GM23338 (cell line): ENCODE measurements at regions not wholly inside any gene's neighbourhood (a gene's known extent, or its start where the extent isn't known, plus 50 kb on each side); places are given as distances from the start of the nearest gene placed in this dataset.

Experiments
- ATAC-seq: fragments of 200-7000 bp; cut with Tn5 transposase; 3 replicates; pipeline ENCODE4 v1.9.1; 2020
- DNase-seq: peaks from one replicate; pipeline ENCODE4 v3.0.0-alpha.2; 2015; ENCODE audit warnings: low spot score
- H2AFZ ChIP-seq: fragments of 200-600 bp; sonication (generic); 2 replicates; pipeline ENCODE4 v1.8.0; 2016; ENCODE audit warnings: antibody characterized with exemption, mild to moderate bottlenecking, moderate library complexity
- H3F3A ChIP-seq: fragments of 200-600 bp; sonication (generic); replicated peaks from 2 replicates; pipeline ENCODE4 v1.8.0; 2017; ENCODE audit warnings: antibody characterized with exemption, mixed run types, low read depth
- H3K27ac ChIP-seq: fragments of 200-600 bp; sonication (generic); 2 replicates; pipeline ENCODE4 v1.6.1; 2016; ENCODE audit warnings: low read depth
- H3K27me3 ChIP-seq: fragments of 200-600 bp; sonication (generic); 2 replicates; pipeline ENCODE4 v1.8.0; 2016; ENCODE audit warnings: mild to moderate bottlenecking, mixed run types, moderate library complexity; ENCODE audit not compliant: insufficient read depth
- H3K36me3 ChIP-seq: fragments of 200-600 bp; sonication (generic); 2 replicates; pipeline ENCODE4 v1.8.0; 2016; ENCODE audit warnings: mild to moderate bottlenecking; ENCODE audit not compliant: insufficient read depth
- H3K4me1 ChIP-seq: fragments of 200-600 bp; sonication (generic); 2 replicates; pipeline ENCODE4 v1.8.0; 2016; ENCODE audit warnings: mild to moderate bottlenecking, moderate library complexity; ENCODE audit not compliant: insufficient read depth
- H3K4me2 ChIP-seq: fragments of 200-600 bp; sonication (generic); 2 replicates; pipeline ENCODE4 v1.7.1; 2017; ENCODE audit warnings: mixed run types
- H3K4me3 ChIP-seq: fragments of 200-600 bp; sonication (generic); 2 replicates; pipeline ENCODE4 v1.6.1; 2016; ENCODE audit warnings: mixed run types
- H3K79me2 ChIP-seq: fragments of 200-600 bp; sonication (generic); replicated peaks from 2 replicates; pipeline ENCODE4 v1.8.0; 2017; ENCODE audit warnings: mild to moderate bottlenecking; ENCODE audit not compliant: insufficient read depth
- H3K9me2 ChIP-seq: fragments of 200-600 bp; sonication (generic); 2 replicates; pipeline ENCODE4 v1.8.0; 2017; ENCODE audit not compliant: insufficient read depth
- H4K20me1 ChIP-seq: fragments of 200-600 bp; sonication (generic); replicated peaks from 2 replicates; pipeline ENCODE4 v1.8.0; 2017; ENCODE audit warnings: mild to moderate bottlenecking; ENCODE audit not compliant: insufficient read depth
- H3K27ac Mint-ChIP-seq: 2 replicates; pipeline ENCODE4 v1.8.0; 2020; ENCODE audit warnings: inconsistent platforms, mild to moderate bottlenecking, moderate library complexity, mixed read lengths
- H3K27me3 Mint-ChIP-seq: 3 replicates; pipeline ENCODE4 v1.8.0; 2022; ENCODE audit warnings: low read depth, mild to moderate bottlenecking, moderate library complexity, mixed read lengths, inconsistent platforms; ENCODE audit not compliant: insufficient read depth, poor library complexity
- H3K36me3 Mint-ChIP-seq: 3 replicates; pipeline ENCODE4 v1.8.0; 2021; ENCODE audit warnings: low read depth, mild to moderate bottlenecking, inconsistent platforms, moderate library complexity, mixed read lengths
- H3K4me1 Mint-ChIP-seq: 3 replicates; pipeline ENCODE4 v1.8.0; 2020; ENCODE audit warnings: mild to moderate bottlenecking, inconsistent platforms, mixed read lengths
- H3K4me3 Mint-ChIP-seq: 3 replicates; pipeline ENCODE4 v1.8.0; 2021; ENCODE audit warnings: moderate library complexity, mild to moderate bottlenecking, inconsistent platforms, mixed read lengths
- H3K9me3 Mint-ChIP-seq: 3 replicates; pipeline ENCODE4 v1.8.0; 2020; ENCODE audit warnings: moderate library complexity, mild to moderate bottlenecking, inconsistent platforms, mixed read lengths
- CREB1 ChIP-seq: fragments of 250-450 bp; sonication (Bioruptor Pico); IDR thresholded peaks from 2 replicates; pipeline ENCODE4 v1.5.0; 2020; ENCODE audit warnings: low read depth, mild to moderate bottlenecking, moderate library complexity
- CTCF ChIP-seq, 2 experiments: fragments of 200-600 bp in 1 of 2; sonication (generic) in 1 of 2; conservative IDR thresholded peaks; 2 replicates each; pipeline versions ENCODE4 v1.5.1 to v1.6.1; 2016 to 2017; ENCODE audit warnings: antibody characterized with exemption in 2 of 2, low read depth in 2 of 2, mild to moderate bottlenecking in 2 of 2, moderate library complexity in 1 of 2
- ETS1 ChIP-seq: IDR thresholded peaks from 2 replicates; pipeline ENCODE4 v1.6.1; 2016; ENCODE audit warnings: antibody characterized with exemption
- EZH2 ChIP-seq: fragments of 200-600 bp; sonication (generic); IDR thresholded peaks from one replicate; pipeline ENCODE4 v1.8.0; 2017; ENCODE audit warnings: antibody characterized with exemption, mild to moderate bottlenecking, low read depth; ENCODE audit not compliant: unreplicated experiment
- EZH2phosphoT487 ChIP-seq: fragments of 200-600 bp; sonication (generic); IDR thresholded peaks from one replicate; pipeline ENCODE4 v1.8.1; 2018; ENCODE audit warnings: antibody characterized with exemption; ENCODE audit not compliant: unreplicated experiment
- JUNB ChIP-seq: IDR thresholded peaks from one replicate; pipeline ENCODE4 v1.6.1; 2016; ENCODE audit warnings: antibody characterized with exemption; ENCODE audit not compliant: unreplicated experiment
- NANOG ChIP-seq: IDR thresholded peaks from 2 replicates; pipeline ENCODE4 v1.6.1; 2016; ENCODE audit warnings: antibody characterized with exemption, borderline replicate concordance
- POLR2AphosphoS5 ChIP-seq: IDR thresholded peaks from 2 replicates; pipeline ENCODE4 v1.6.1; 2016; ENCODE audit warnings: antibody characterized with exemption, low read depth
- REST ChIP-seq: IDR thresholded peaks from one replicate; pipeline ENCODE4 v1.6.1; 2018; ENCODE audit warnings: antibody characterized with exemption; ENCODE audit not compliant: unreplicated experiment
- STAT1 ChIP-seq: IDR thresholded peaks from one replicate; pipeline ENCODE4 v1.6.1; 2016; ENCODE audit warnings: antibody characterized with exemption; ENCODE audit not compliant: unreplicated experiment
- ZNF114 ChIP-seq: fragments of 250-450 bp; sonication (Bioruptor Pico); IDR thresholded peaks from 2 replicates; pipeline ENCODE4 v1.5.0; 2020; ENCODE audit warnings: mild to moderate bottlenecking, moderate library complexity
- ZNF331 ChIP-seq: fragments of 250-450 bp; sonication (Bioruptor Pico); IDR thresholded peaks from 2 replicates; pipeline ENCODE4 v1.5.0; 2020; ENCODE audit warnings: low read depth, mild to moderate bottlenecking, moderate library complexity
- ZNF462 ChIP-seq: fragments of 250-450 bp; sonication (Bioruptor Pico); IDR thresholded peaks from 2 replicates; pipeline ENCODE4 v1.5.0; 2020; ENCODE audit warnings: mild to moderate bottlenecking, moderate library complexity

- peaks cover 9% of the 10 kb centered on the region for H3K9me2 ChIP-seq
- Mint-ChIP-seq H3K4me3 (no peak overlapping the region), H3K27ac (no peak overlapping the region), H3K36me3 (peaks cover 4% of the 10 kb centered on the region; the same call in 1 of the 3 replicates), H3K27me3 (peaks cover 11% of the 10 kb centered on the region), H3K4me1 (peaks cover 15% of the 10 kb centered on the region), H3K9me3 (peaks cover 6% of the 10 kb centered on the region; the same call in 2 of the 3 replicates)
- H2AFZ ChIP-seq, result no peak overlapping the region
- H3K27ac ChIP-seq, result no peak overlapping the region
- peaks cover 10% of the 10 kb centered on the region; the same call in 1 of the 2 replicates for H3K4me1 ChIP-seq
- no peak overlapping the region for H3K4me2 ChIP-seq
- no peaks in the 10 kb centered on the region for H3K79me2 ChIP-seq
- no peaks in the 10 kb centered on the region for H3K36me3 ChIP-seq
- H3K27me3 ChIP-seq, result no peaks in the 10 kb centered on the region
- TF ChIP-seq NANOG, result no peak
- no peak for TF ChIP-seq CTCF (conservative IDR thresholded peaks at IDR 0.05; ENCODE audit: low read depth in 2 of 2)
- TF ChIP-seq CREB1 (CRISPR knock-in tag), result no peak
- TF ChIP-seq EZH2phosphoT487, result no peak
- TF ChIP-seq EZH2, result no peak
- TF ChIP-seq REST, result no peak
- TF ChIP-seq ZNF114 (CRISPR knock-in tag), result no peak
- no peak for TF ChIP-seq POLR2AphosphoS5
- no peak for TF ChIP-seq JUNB
- no peak for TF ChIP-seq ETS1
- no peak for TF ChIP-seq ZNF462
- TF ChIP-seq ZNF331 (CRISPR knock-in tag), result no peak
- no peak for TF ChIP-seq STAT1
- no peak overlapping the region for H3K4me3 ChIP-seq
- H3F3A ChIP-seq, result no peaks in the 10 kb centered on the region
- no peaks in the 10 kb centered on the region for H4K20me1 ChIP-seq
- ATAC-seq (no peak), DNase-seq (no peak)
These were observed 74.5 kb upstream of the KCNK12 start for GRCh38 chr2:47645246-47645645.
